Endothelial cell of umbilical vein (primary cell): ENCODE measurements at regions not wholly inside any gene's neighbourhood (a gene's known extent, or its start where the extent isn't known, plus 50 kb on each side); places are given as distances from the start of the nearest gene placed in this dataset.

Experiments
- BruUV-seq: library from RNA; stranded (reverse); fragments of 400-500 nt; replicated peaks from 2 replicates; lab custom pipeline; 2021; lab: Mats Ljungman, UMichigan
- CTCF ChIA-PET: fragments of 300-600, 350-600 bp; sonication (Branson Sonifier 250); formaldehyde crosslinking; loops from one replicate; lab custom pipeline; 2021; ENCODE audit warnings: antibody characterized with exemption, inconsistent platforms; lab: Charles Lee
- POLR2A ChIA-PET: fragments of 300-600, 350-600 bp; sonication (Branson Sonifier 250); formaldehyde crosslinking; loops from one replicate; lab custom pipeline; 2021; ENCODE audit warnings: antibody characterized with exemption, inconsistent platforms; lab: Charles Lee
- DNase-seq: peaks from one replicate; pipeline ENCODE4 v3.0.0-alpha.2; 2011; ENCODE audit warnings: low read depth, low spot score
- FAIRE-seq: peaks from 2 replicates; lab custom pipeline; 2011; peaks lifted over from hg19 to GRCh38; lab: Jason Lieb, UNC
- H2AFZ ChIP-seq: 2 replicates; pipeline ENCODE4 v1.6.0; 2012; ENCODE audit warnings: low read depth, low read length, control low read depth, inconsistent platforms
- H3K27ac ChIP-seq: 2 replicates; pipeline ENCODE4 v1.5.1; 2011; ENCODE audit warnings: low read depth, mild to moderate bottlenecking, control low read depth, low read length, moderate library complexity; ENCODE audit not compliant: insufficient read depth
- H3K27me3 ChIP-seq, 2 experiments: 2 replicates each; pipeline versions ENCODE4 v1.6.0 to v1.6.1; 2011; ENCODE audit warnings: low read length in 2 of 2, mixed read lengths in 1 of 2; ENCODE audit not compliant: control insufficient read depth in 2 of 2, insufficient read depth in 2 of 2
- H3K36me3 ChIP-seq, 2 experiments: 2 replicates in 1 of 2; 3 replicates in 1 of 2; pipeline ENCODE4 v1.5.1; 2011; ENCODE audit warnings: low read length in 2 of 2, mild to moderate bottlenecking in 1 of 2, moderate library complexity in 1 of 2; ENCODE audit not compliant: control insufficient read depth in 2 of 2, insufficient read depth in 2 of 2; ENCODE audit errors: extremely low read depth in 1 of 2
- H3K4me1 ChIP-seq: 3 replicates; pipeline ENCODE4 v1.5.1; 2011; ENCODE audit warnings: mild to moderate bottlenecking, low read length; ENCODE audit not compliant: control insufficient read depth, insufficient read depth; ENCODE audit errors: extremely low read depth
- H3K4me2 ChIP-seq: 2 replicates; pipeline ENCODE4 v1.6.1; 2011; ENCODE audit warnings: low read length, control low read depth, mixed read lengths; ENCODE audit not compliant: insufficient read depth
- H3K4me3 ChIP-seq, 3 experiments: fragments of 200-600 bp in 1 of 3; sonication (generic), shearing (Covaris generic) in 1 of 3; replicated peaks in 1 of 3; 2 replicates each; pipeline ENCODE4 v1.5.1; 2011 to 2016; ENCODE audit warnings: control low read depth in 3 of 3, low read length in 3 of 3, mild to moderate bottlenecking in 2 of 3, inconsistent platforms in 1 of 3, low read depth in 1 of 3, moderate library complexity in 1 of 3; ENCODE audit not compliant: insufficient read depth in 1 of 3
- H3K79me2 ChIP-seq: 2 replicates; pipeline ENCODE4 v1.6.0; 2012; ENCODE audit warnings: low read length, inconsistent platforms; ENCODE audit not compliant: control insufficient read depth, insufficient read depth
- H3K9ac ChIP-seq: replicated peaks from 2 replicates; pipeline ENCODE3; 2011; ENCODE audit warnings: low read length, control low read depth; ENCODE audit not compliant: insufficient read depth; ENCODE audit errors: extremely low read depth
- H3K9me1 ChIP-seq: replicated peaks from 3 replicates; pipeline ENCODE4 v1.6.0; 2011; ENCODE audit warnings: mild to moderate bottlenecking, low read length; ENCODE audit not compliant: control insufficient read depth, insufficient read depth; ENCODE audit errors: extremely low read depth
- H3K9me3 ChIP-seq: replicated peaks from 2 replicates; pipeline ENCODE4 v1.5.1; 2012; ENCODE audit warnings: low read length, inconsistent platforms; ENCODE audit not compliant: control insufficient read depth, insufficient read depth
- H4K20me1 ChIP-seq: replicated peaks from 2 replicates; pipeline ENCODE3; 2011; ENCODE audit warnings: mild to moderate bottlenecking, low read length; ENCODE audit not compliant: control insufficient read depth, insufficient read depth; ENCODE audit errors: extremely low read depth
- CTCF ChIP-seq, 2 donors: IDR thresholded peaks; 1 replicate in 1 of 2; 2 replicates in 1 of 2; pipeline ENCODE4 v1.5.1; 2011; ENCODE audit warnings: low read length in 2 of 2, mild to moderate bottlenecking in 2 of 2, moderate library complexity in 2 of 2, control low read depth in 1 of 2, inconsistent platforms in 1 of 2, low read depth in 1 of 2; ENCODE audit not compliant: insufficient read depth in 1 of 2; ENCODE audit errors: extremely low read depth in 1 of 2
- EZH2 ChIP-seq: IDR thresholded peaks from 2 replicates; pipeline ENCODE4 v1.6.1; 2012; ENCODE audit warnings: borderline replicate concordance, low read depth, mild to moderate bottlenecking, moderate library complexity, low read length, inconsistent platforms; ENCODE audit not compliant: severe bottlenecking
- FOS ChIP-seq: IDR thresholded peaks from 2 replicates; pipeline ENCODE4 v1.6.1; 2011; ENCODE audit warnings: mild to moderate bottlenecking, low read length, moderate library complexity, borderline replicate concordance; ENCODE audit not compliant: insufficient read depth
- GATA2 ChIP-seq: IDR thresholded peaks from 2 replicates; pipeline ENCODE4 v1.7.0; 2011; ENCODE audit warnings: low read depth, mild to moderate bottlenecking, moderate library complexity, mixed read lengths, low read length; ENCODE audit not compliant: insufficient read length, insufficient read depth
- JUN ChIP-seq: IDR thresholded peaks from 2 replicates; pipeline ENCODE4 v1.6.1; 2011; ENCODE audit warnings: borderline replicate concordance, low read depth; ENCODE audit not compliant: insufficient read length, insufficient read depth
- MAX ChIP-seq: IDR thresholded peaks from 2 replicates; pipeline ENCODE4 v1.6.1; 2011; ENCODE audit not compliant: insufficient read depth, insufficient read length
- MYC ChIP-seq: IDR thresholded peaks from one replicate; pipeline ENCODE4 v1.6.1; 2011; ENCODE audit warnings: mild to moderate bottlenecking, low read depth, low read length
- POLR2A ChIP-seq: IDR thresholded peaks from 2 replicates; pipeline ENCODE4 v1.6.1; 2012; ENCODE audit warnings: low read depth, mild to moderate bottlenecking, control low read depth, low read length
- POLR2AphosphoS5 ChIP-seq: IDR thresholded peaks from 2 replicates; pipeline ENCODE4 v1.6.1; 2012; ENCODE audit warnings: low read depth, mild to moderate bottlenecking, control low read depth, low read length, moderate library complexity; ENCODE audit not compliant: insufficient read depth
- dilution Hi-C: fragments of 300-500 bp; cut with MboI; formaldehyde crosslinking; loops from one replicate; pipeline ENCODE4 v1.15.0; 2019; ENCODE audit warnings: low sequenced_read_pairs; ENCODE audit not compliant: extremely low pct_ligation_motif_present
- intact Hi-C: fragments of 100-400 bp; cut with micrococcal nuclease; formaldehyde crosslinking; loops from one replicate; pipeline ENCODE4 v1.10.0; 2022

GRCh38 chr20:43365691-43366090 is 92.0 kb upstream of the SRSF6 start:
- Histone ChIP-seq H3K9me1 (no peaks in the 10 kb centered on the region), H3K4me2 (no peak overlapping the region), H3K9ac (no peak overlapping the region), H3K4me1 (no peaks in the 10 kb centered on the region), H4K20me1 (no peaks in the 10 kb centered on the region), H2AFZ (no peak overlapping the region), H3K27ac (no peak overlapping the region), H3K9me3 (no peaks in the 10 kb centered on the region), H3K79me2 (no peaks in the 10 kb centered on the region), H3K4me3 (no peak overlapping the region), H3K27me3 (no peaks in the 10 kb centered on the region), H3K36me3 (no peaks in the 10 kb centered on the region)
- TF ChIP-seq GATA2 (no peak), POLR2AphosphoS5 (no peak), MAX (no peak), FOS (no peak), CTCF (IDR thresholded peaks at IDR 0.05; ENCODE audit: extremely low read depth in 1 of 2, insufficient read depth in 1 of 2, low read depth in 1 of 2, low read length in 2 of 2) (no peak), JUN (no peak), POLR2A (no peak), EZH2 (no peak), MYC (no peak)
- intact Hi-C loops: no loop called here
- dilution Hi-C loops: no loop called here
- POLR2A ChIA-PET: no interaction called here
- CTCF ChIA-PET: no interaction called here
- BruUV-seq: no TSS peak
- no peak for FAIRE-seq
- no peak for DNase-seq
